Trophoblast cell (in vitro differentiated cells and primary cell): ENCODE measurements at regions not wholly inside any gene's neighbourhood (a gene's known extent, or its start where the extent isn't known, plus 50 kb on each side); places are given as distances from the start of the nearest gene placed in this dataset.
"Not testable (repeated sequence)": the region's sequence is repeated elsewhere in the genome, so short reads cannot be mapped to it uniquely, and the experiment has no call there.

ENCODE experiments used
- DNase-seq, 2 donors: peaks; one replicate each; pipeline ENCODE4 v3.0.0-alpha.2; 2016
- H2AFZ ChIP-seq: 2 replicates; pipeline ENCODE4 v1.6.1; 2013; ENCODE audit warnings: low read length, moderate library complexity, mild to moderate bottlenecking; ENCODE audit not compliant: insufficient read depth, poor library complexity
- H2AK5ac ChIP-seq: 2 replicates; pipeline ENCODE4 v1.6.1; 2013; ENCODE audit warnings: mild to moderate bottlenecking, low read length
- H2BK120ac ChIP-seq: 2 replicates; pipeline ENCODE4 v1.6.1; 2013; ENCODE audit warnings: low read length, mild to moderate bottlenecking, moderate library complexity; ENCODE audit not compliant: insufficient read depth, poor library complexity
- H2BK12ac ChIP-seq: 2 replicates; pipeline ENCODE4 v1.6.1; 2013; ENCODE audit warnings: mild to moderate bottlenecking, low read length, moderate library complexity
- H2BK5ac ChIP-seq: 2 replicates; pipeline ENCODE4 v1.6.1; 2013; ENCODE audit warnings: low read length, low read depth, moderate library complexity, mild to moderate bottlenecking; ENCODE audit not compliant: poor library complexity
- H3K14ac ChIP-seq: 2 replicates; pipeline ENCODE4 v1.6.1; 2013; ENCODE audit warnings: mild to moderate bottlenecking, low read length
- H3K18ac ChIP-seq: 2 replicates; pipeline ENCODE4 v1.6.1; 2013; ENCODE audit warnings: mild to moderate bottlenecking, low read length
- H3K23ac ChIP-seq: 2 replicates; pipeline ENCODE4 v1.6.1; 2013; ENCODE audit warnings: low read length
- H3K27ac ChIP-seq: 2 replicates; pipeline ENCODE4 v1.5.1; 2013; ENCODE audit warnings: low read depth, mild to moderate bottlenecking, inconsistent platforms, low read length, moderate library complexity
- H3K27me3 ChIP-seq: 2 replicates; pipeline ENCODE4 v1.6.1; 2013; ENCODE audit warnings: inconsistent platforms, mild to moderate bottlenecking, low read length, moderate library complexity; ENCODE audit not compliant: insufficient read depth
- H3K36me3 ChIP-seq, 2 experiments: 1 replicate in 1 of 2; 2 replicates in 1 of 2; pipeline ENCODE4 v1.6.1; 2013; ENCODE audit warnings: low read length in 2 of 2, mild to moderate bottlenecking in 2 of 2, moderate library complexity in 1 of 2; ENCODE audit not compliant: insufficient read depth in 2 of 2, control insufficient read depth in 1 of 2
- H3K4ac ChIP-seq: 2 replicates; pipeline ENCODE4 v1.6.1; 2013; ENCODE audit warnings: low read depth, mild to moderate bottlenecking, low read length, moderate library complexity
- H3K4me1 ChIP-seq, 2 experiments: 1 replicate in 1 of 2; 2 replicates in 1 of 2; pipeline ENCODE4 v1.6.1; 2013; ENCODE audit warnings: low read length in 2 of 2, mild to moderate bottlenecking in 2 of 2, moderate library complexity in 1 of 2; ENCODE audit not compliant: insufficient read depth in 2 of 2, control insufficient read depth in 1 of 2
- H3K4me2 ChIP-seq: 2 replicates; pipeline ENCODE4 v1.6.1; 2013; ENCODE audit warnings: inconsistent platforms, mild to moderate bottlenecking, low read length, moderate library complexity
- H3K4me3 ChIP-seq: 2 replicates; pipeline ENCODE4 v1.5.1; 2013; ENCODE audit warnings: mild to moderate bottlenecking, low read depth, low read length, inconsistent platforms
- H3K79me1 ChIP-seq: one replicate; pipeline ENCODE4 v1.6.1; 2013; ENCODE audit warnings: low read length
- H3K79me2 ChIP-seq: 2 replicates; pipeline ENCODE4 v1.6.1; 2013; ENCODE audit warnings: low read length, mild to moderate bottlenecking; ENCODE audit not compliant: control insufficient read depth, insufficient read depth, poor library complexity
- H3K9ac ChIP-seq: 2 replicates; pipeline ENCODE4 v1.6.1; 2013; ENCODE audit warnings: mild to moderate bottlenecking, low read length
- H3K9me3 ChIP-seq: 2 replicates; pipeline ENCODE4 v1.6.1; 2013; ENCODE audit warnings: low read depth, mild to moderate bottlenecking, control low read depth, inconsistent platforms, low read length; ENCODE audit not compliant: insufficient read depth
- H4K12ac ChIP-seq: 2 replicates; pipeline ENCODE4 v1.6.1; 2013; ENCODE audit warnings: low read depth, mild to moderate bottlenecking, low read length, moderate library complexity
- H4K8ac ChIP-seq: 2 replicates; pipeline ENCODE4 v1.6.1; 2013; ENCODE audit warnings: low read depth, mild to moderate bottlenecking, low read length, moderate library complexity
- H4K91ac ChIP-seq: one replicate; pipeline ENCODE4 v1.6.1; 2013; ENCODE audit warnings: low read depth, mild to moderate bottlenecking, low read length, moderate library complexity
- WGBS: extraction: QIAGEN DNeasy Blood & Tissue Kit; methylation state at CpG from one replicate; pipeline ENCODE4 v1.1.7; 2013; ENCODE audit warnings: missing lambda C conversion rate; ENCODE audit not compliant: insufficient read length, insufficient coverage; ENCODE audit errors: extremely low coverage; 5-methylcytosine and 5-hydroxymethylcytosine counted together

- not testable (repeated sequence) for H3K9ac ChIP-seq, H3K4ac ChIP-seq, H3K23ac ChIP-seq, H3K9me3 ChIP-seq, H3K36me3 ChIP-seq, H3K79me2 ChIP-seq, H2BK5ac ChIP-seq, H2AFZ ChIP-seq, H4K12ac ChIP-seq, H3K27ac ChIP-seq, H4K91ac ChIP-seq, H4K8ac ChIP-seq, H3K27me3 ChIP-seq, H2BK12ac ChIP-seq, H2BK120ac ChIP-seq, H3K4me1 ChIP-seq, DNase-seq, H2AK5ac ChIP-seq, H3K14ac ChIP-seq, H3K4me3 ChIP-seq, H3K4me2 ChIP-seq, H3K18ac ChIP-seq, H3K79me1 ChIP-seq
- WGBS: no CpG with 5 or more reads among the region's 2 CpGs
Observed at GRCh38 chr9:67179185-67179584, 186.8 kb upstream of the SPATA31A3 start.

- no CpG with 5 or more reads among the region's 5 CpGs for WGBS
- DNase-seq: not testable (repeated sequence)
Observed at GRCh38 chr9:67175167-67175566, 182.8 kb upstream of the SPATA31A3 start.

GRCh38 chr9:67171721-67172120 lies 179.4 kb upstream of the SPATA31A3 start:
- H3K4me2 ChIP-seq, H3K4me1 ChIP-seq, H2BK12ac ChIP-seq, H3K27me3 ChIP-seq, H3K14ac ChIP-seq, H3K4ac ChIP-seq, H2BK120ac ChIP-seq, H2AK5ac ChIP-seq, DNase-seq, H2AFZ ChIP-seq, H4K12ac ChIP-seq, H3K27ac ChIP-seq, H3K4me3 ChIP-seq, H3K23ac ChIP-seq, H3K79me2 ChIP-seq, H4K91ac ChIP-seq, H3K18ac ChIP-seq, H3K9ac ChIP-seq, H3K36me3 ChIP-seq, H3K9me3 ChIP-seq, H2BK5ac ChIP-seq, H3K79me1 ChIP-seq, H4K8ac ChIP-seq: not testable (repeated sequence)
- WGBS: no CpG with 5 or more reads among the region's 3 CpGs

More at GRCh38 chr9:67175167-67175566, 182.8 kb upstream of the SPATA31A3 start:
- not testable (repeated sequence) for H3K79me1 ChIP-seq, H4K12ac ChIP-seq, H3K36me3 ChIP-seq, H3K14ac ChIP-seq, H3K9me3 ChIP-seq, H4K8ac ChIP-seq, H3K27me3 ChIP-seq, H2BK120ac ChIP-seq, H3K27ac ChIP-seq, H3K79me2 ChIP-seq, H4K91ac ChIP-seq, H2AFZ ChIP-seq, H3K9ac ChIP-seq, H3K4ac ChIP-seq, H2AK5ac ChIP-seq, H3K18ac ChIP-seq, H3K4me3 ChIP-seq, H3K4me2 ChIP-seq, H3K4me1 ChIP-seq, H3K23ac ChIP-seq, H2BK12ac ChIP-seq, H2BK5ac ChIP-seq

GRCh38 chr9:67168530-67169157 lies 176.3 kb upstream of the SPATA31A3 start:
- H3K36me3 ChIP-seq, H3K4me2 ChIP-seq, H3K18ac ChIP-seq, H3K79me2 ChIP-seq, H3K14ac ChIP-seq, H3K79me1 ChIP-seq, H2BK120ac ChIP-seq, H2AK5ac ChIP-seq, DNase-seq, H3K9me3 ChIP-seq, H4K91ac ChIP-seq, H3K23ac ChIP-seq, H2AFZ ChIP-seq, H3K27me3 ChIP-seq, H3K4me1 ChIP-seq, H3K27ac ChIP-seq, H2BK5ac ChIP-seq, H4K12ac ChIP-seq, H3K9ac ChIP-seq, H2BK12ac ChIP-seq, H3K4me3 ChIP-seq, H3K4ac ChIP-seq, H4K8ac ChIP-seq: not testable (repeated sequence)
- no CpG with 5 or more reads among the region's 4 CpGs for WGBS
